ENCODE measurements at regions not wholly inside any gene's neighbourhood (a gene's known extent, or its start where the extent isn't known, plus 50 kb on each side); places are given as distances from the start of the nearest gene placed in this dataset.

- H3K4me3 ChIP-seq (ENCODE audit: low read length): no peak overlapping the region
These were observed 97.7 kb downstream of the HTR5A start for GRCh38 chr7:155167706-155168365.

GRCh38 chr7:155168597-155169480, 98.7 kb downstream of the HTR5A start:
- Mint-ChIP-seq H3K4me1 (no peaks in the 10 kb centered on the region), H3K27ac (no peak overlapping the region), H3K9me3 (no peaks in the 10 kb centered on the region), H3K36me3 (no peaks in the 10 kb centered on the region), H3K4me3 (no peak overlapping the region), H3K27me3 (ENCODE audit: low read depth in 2 of 2) (peaks cover 12 to 17% of the 10 kb centered on the region in 2 donors)
- H3K4me1 ChIP-seq (ENCODE audit: control insufficient read depth, insufficient read depth, low read length): no peaks in the 10 kb centered on the region
- no peak overlapping the region for H3K4me3 ChIP-seq (ENCODE audit: low read length)
- no peak for ATAC-seq
- intact Hi-C loops (cut with micrococcal nuclease): no loop called here
- H3K36me3 ChIP-seq (ENCODE audit: control insufficient read depth, insufficient read depth, low read length): no peaks in the 10 kb centered on the region
- DNase-seq: no peak
- H3K27ac ChIP-seq (ENCODE audit: low read length): no peak overlapping the region
- WGBS (ENCODE audit: insufficient coverage): 85% methylated on average over 14 of the region's 14 CpGs
- no peak for TF ChIP-seq CTCF (IDR thresholded peaks at IDR 0.05)
- no peaks in the 10 kb centered on the region for H3K9me3 ChIP-seq (ENCODE audit: control insufficient read depth, insufficient read depth, low read length)
- no peaks in the 10 kb centered on the region for H3K27me3 ChIP-seq (ENCODE audit: control insufficient read depth, insufficient read depth, low read length)

More at GRCh38 chr7:155167706-155168365, 97.7 kb downstream of the HTR5A start:
- Histone ChIP-seq H3K27me3 (ENCODE audit: control insufficient read depth, insufficient read depth, low read length) (no peaks in the 10 kb centered on the region), H3K27ac (ENCODE audit: low read length) (no peak overlapping the region), H3K4me1 (ENCODE audit: control insufficient read depth, insufficient read depth, low read length) (no peaks in the 10 kb centered on the region), H3K36me3 (ENCODE audit: control insufficient read depth, insufficient read depth, low read length) (no peaks in the 10 kb centered on the region), H3K9me3 (ENCODE audit: control insufficient read depth, insufficient read depth, low read length) (no peaks in the 10 kb centered on the region)
- H3K27me3 Mint-ChIP-seq (ENCODE audit: low read depth in 2 of 2): peaks cover 13 to 24% of the 10 kb centered on the region in 2 donors
- no peak overlapping the region for H3K27ac Mint-ChIP-seq
- H3K4me3 Mint-ChIP-seq: no peak overlapping the region
- intact Hi-C loops (cut with micrococcal nuclease): no loop called here
- no peak for DNase-seq
- no peaks in the 10 kb centered on the region for H3K36me3 Mint-ChIP-seq
- TF ChIP-seq CTCF (IDR thresholded peaks at IDR 0.05): no peak
- 81% methylated on average over 19 of the region's 19 CpGs for WGBS (ENCODE audit: insufficient coverage)
- no peak for ATAC-seq
- no peaks in the 10 kb centered on the region for H3K9me3 Mint-ChIP-seq
- no peaks in the 10 kb centered on the region for H3K4me1 Mint-ChIP-seq

GRCh38 chr7:155169498-155170065, 99.5 kb downstream of the HTR5A start:
- H3K4me1 Mint-ChIP-seq: no peaks in the 10 kb centered on the region
- Histone ChIP-seq H3K9me3 (ENCODE audit: control insufficient read depth, insufficient read depth, low read length) (no peaks in the 10 kb centered on the region), H3K4me1 (ENCODE audit: control insufficient read depth, insufficient read depth, low read length) (no peaks in the 10 kb centered on the region), H3K27ac (ENCODE audit: low read length) (no peak overlapping the region), H3K4me3 (ENCODE audit: low read length) (no peak overlapping the region), H3K36me3 (ENCODE audit: control insufficient read depth, insufficient read depth, low read length) (no peaks in the 10 kb centered on the region), H3K27me3 (ENCODE audit: control insufficient read depth, insufficient read depth, low read length) (no peaks in the 10 kb centered on the region)
- DNase-seq (no peak), ATAC-seq (no peak)
- H3K9me3 Mint-ChIP-seq: no peaks in the 10 kb centered on the region
- no peak overlapping the region for H3K4me3 Mint-ChIP-seq
- intact Hi-C loops (cut with micrococcal nuclease): no loop called here
- peaks cover 11 to 20% of the 10 kb centered on the region in 2 donors for H3K27me3 Mint-ChIP-seq (ENCODE audit: low read depth in 2 of 2)
- WGBS (ENCODE audit: insufficient coverage): 82% methylated on average over 13 of the region's 13 CpGs
- no peaks in the 10 kb centered on the region for H3K36me3 Mint-ChIP-seq
- no peak overlapping the region for H3K27ac Mint-ChIP-seq
- no peak for TF ChIP-seq CTCF (IDR thresholded peaks at IDR 0.05)

Measured in natural killer cell (primary cell).